Osteoblast (primary cell): ENCODE measurements at regions not wholly inside any gene's neighbourhood (a gene's known extent, or its start where the extent isn't known, plus 50 kb on each side); places are given as distances from the start of the nearest gene placed in this dataset.

ENCODE experiments used
- DNase-seq: peaks from one replicate; pipeline ENCODE4 v3.0.0; 2011; ENCODE audit warnings: low spot score, mixed read lengths; ENCODE audit not compliant: insufficient read length; ENCODE audit errors: missing footprints
- H2AFZ ChIP-seq: 2 replicates; pipeline ENCODE4 v1.6.0; 2011; ENCODE audit warnings: mild to moderate bottlenecking, low read length
- H3K27ac ChIP-seq: 2 replicates; pipeline ENCODE4 v1.5.1; 2011; ENCODE audit warnings: mild to moderate bottlenecking, low read depth, low read length, moderate library complexity
- H3K27me3 ChIP-seq: 2 replicates; pipeline ENCODE4 v1.6.0; 2012; ENCODE audit warnings: mild to moderate bottlenecking, control low read depth, inconsistent platforms, low read length, moderate library complexity; ENCODE audit not compliant: insufficient read depth
- H3K36me3 ChIP-seq: 2 replicates; pipeline ENCODE4 v1.5.1; 2011; ENCODE audit warnings: mild to moderate bottlenecking, low read length, control low read depth, moderate library complexity; ENCODE audit not compliant: insufficient read depth
- H3K4me1 ChIP-seq: 2 replicates; pipeline ENCODE4 v1.5.1; 2011; ENCODE audit warnings: mild to moderate bottlenecking, low read length, control low read depth, moderate library complexity; ENCODE audit not compliant: insufficient read depth
- H3K4me2 ChIP-seq: 2 replicates; pipeline ENCODE4 v1.6.0; 2011; ENCODE audit warnings: mild to moderate bottlenecking, low read length; ENCODE audit not compliant: insufficient read depth
- H3K4me3 ChIP-seq: fragments of 200-600 bp; sonication (generic); 3 replicates; pipeline ENCODE4 v1.5.1; 2012; ENCODE audit warnings: mild to moderate bottlenecking, low read length, inconsistent platforms; ENCODE audit not compliant: insufficient read depth
- H3K79me2 ChIP-seq: 2 replicates; pipeline ENCODE4 v1.6.0; 2012; ENCODE audit warnings: mild to moderate bottlenecking, low read length, control low read depth, inconsistent platforms; ENCODE audit not compliant: insufficient read depth
- H3K9me3 ChIP-seq: 2 replicates; pipeline ENCODE4 v1.5.1; 2011; ENCODE audit warnings: low read depth, low read length, control low read depth
- H4K20me1 ChIP-seq: 2 replicates; pipeline ENCODE4 v1.6.0; 2012; ENCODE audit warnings: mild to moderate bottlenecking, low read length, control low read depth; ENCODE audit not compliant: insufficient read depth
- TF ChIP-seq, protein P1 (sequence below): IDR thresholded peaks from 2 replicates; pipeline ENCODE4 v1.5.1; 2011; ENCODE audit warnings: mild to moderate bottlenecking, low read depth, low read length, moderate library complexity; ENCODE audit errors: extremely low read depth

- H3K4me1 ChIP-seq = no peaks in the 10 kb centered on the region
- no peak overlapping the region for H3K4me3 ChIP-seq
- no peak overlapping the region for H3K4me2 ChIP-seq
- TF ChIP-seq, protein P1, sequence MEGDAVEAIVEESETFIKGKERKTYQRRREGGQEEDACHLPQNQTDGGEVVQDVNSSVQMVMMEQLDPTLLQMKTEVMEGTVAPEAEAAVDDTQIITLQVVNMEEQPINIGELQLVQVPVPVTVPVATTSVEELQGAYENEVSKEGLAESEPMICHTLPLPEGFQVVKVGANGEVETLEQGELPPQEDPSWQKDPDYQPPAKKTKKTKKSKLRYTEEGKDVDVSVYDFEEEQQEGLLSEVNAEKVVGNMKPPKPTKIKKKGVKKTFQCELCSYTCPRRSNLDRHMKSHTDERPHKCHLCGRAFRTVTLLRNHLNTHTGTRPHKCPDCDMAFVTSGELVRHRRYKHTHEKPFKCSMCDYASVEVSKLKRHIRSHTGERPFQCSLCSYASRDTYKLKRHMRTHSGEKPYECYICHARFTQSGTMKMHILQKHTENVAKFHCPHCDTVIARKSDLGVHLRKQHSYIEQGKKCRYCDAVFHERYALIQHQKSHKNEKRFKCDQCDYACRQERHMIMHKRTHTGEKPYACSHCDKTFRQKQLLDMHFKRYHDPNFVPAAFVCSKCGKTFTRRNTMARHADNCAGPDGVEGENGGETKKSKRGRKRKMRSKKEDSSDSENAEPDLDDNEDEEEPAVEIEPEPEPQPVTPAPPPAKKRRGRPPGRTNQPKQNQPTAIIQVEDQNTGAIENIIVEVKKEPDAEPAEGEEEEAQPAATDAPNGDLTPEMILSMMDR = no peak
- H4K20me1 ChIP-seq = no peaks in the 10 kb centered on the region
- no peaks in the 10 kb centered on the region for H3K79me2 ChIP-seq
- H2AFZ ChIP-seq = no peak overlapping the region
- H3K27me3 ChIP-seq = no peaks in the 10 kb centered on the region
- DNase-seq = no peak
- no peaks in the 10 kb centered on the region for H3K36me3 ChIP-seq
- H3K9me3 ChIP-seq = peaks cover 3% of the 10 kb centered on the region
- no peak overlapping the region for H3K27ac ChIP-seq
Observed at GRCh38 chr3:34832865-34833508, 806.3 kb upstream of the ARPP21 start.

DNA sequence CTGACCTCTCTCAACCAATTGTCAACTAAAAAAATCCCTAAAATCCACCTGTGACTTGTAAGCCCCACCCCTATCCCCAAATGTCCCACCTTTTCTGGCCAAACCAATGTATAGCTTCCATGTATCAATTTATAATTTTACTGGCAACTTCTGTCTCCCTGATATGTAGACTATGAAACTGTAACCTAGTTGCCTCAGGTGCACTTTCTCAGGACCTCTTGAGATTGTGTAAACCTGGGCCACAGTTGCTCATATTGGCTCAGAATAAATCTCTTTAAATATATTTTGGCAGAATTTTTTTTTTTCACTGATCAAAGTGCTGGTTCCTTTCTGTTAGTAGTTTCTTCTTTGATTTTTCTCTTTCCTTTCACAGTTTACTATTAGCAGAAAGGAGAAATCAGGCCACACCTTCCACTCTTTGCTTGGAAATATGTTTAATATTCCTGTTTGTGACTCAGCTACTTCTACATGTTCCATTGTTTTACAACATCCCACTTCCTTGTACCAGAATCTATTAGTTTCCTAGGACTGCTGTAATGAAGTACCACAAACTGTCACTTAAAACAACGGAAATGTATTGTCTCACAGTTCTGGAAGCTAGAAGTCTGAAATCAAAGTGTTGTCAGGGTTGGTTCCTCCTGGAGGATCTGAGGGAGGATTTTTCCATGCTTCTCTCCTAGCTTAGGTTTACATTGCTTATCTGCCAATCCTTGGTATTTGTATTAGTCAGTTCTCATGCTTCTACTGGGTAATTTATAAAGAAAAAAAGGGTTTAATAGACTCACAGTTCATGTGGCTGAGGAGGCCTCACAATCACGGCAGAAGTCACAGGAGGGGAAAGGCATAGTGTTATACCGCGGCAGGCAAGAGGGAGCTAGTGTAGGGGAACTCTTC, 801.2 kb upstream of the ARPP21 start:
- Histone ChIP-seq H2AFZ (no peak overlapping the region), H3K4me1 (no peaks in the 10 kb centered on the region), H3K9me3 (peaks cover 3% of the 10 kb centered on the region), H3K79me2 (no peaks in the 10 kb centered on the region), H3K36me3 (no peaks in the 10 kb centered on the region), H3K4me3 (no peak overlapping the region), H3K4me2 (no peak overlapping the region), H3K27me3 (no peaks in the 10 kb centered on the region), H4K20me1 (no peaks in the 10 kb centered on the region), H3K27ac (no peak overlapping the region)
- DNase-seq = no peak
- TF ChIP-seq, protein P1 = no peak

DNA sequence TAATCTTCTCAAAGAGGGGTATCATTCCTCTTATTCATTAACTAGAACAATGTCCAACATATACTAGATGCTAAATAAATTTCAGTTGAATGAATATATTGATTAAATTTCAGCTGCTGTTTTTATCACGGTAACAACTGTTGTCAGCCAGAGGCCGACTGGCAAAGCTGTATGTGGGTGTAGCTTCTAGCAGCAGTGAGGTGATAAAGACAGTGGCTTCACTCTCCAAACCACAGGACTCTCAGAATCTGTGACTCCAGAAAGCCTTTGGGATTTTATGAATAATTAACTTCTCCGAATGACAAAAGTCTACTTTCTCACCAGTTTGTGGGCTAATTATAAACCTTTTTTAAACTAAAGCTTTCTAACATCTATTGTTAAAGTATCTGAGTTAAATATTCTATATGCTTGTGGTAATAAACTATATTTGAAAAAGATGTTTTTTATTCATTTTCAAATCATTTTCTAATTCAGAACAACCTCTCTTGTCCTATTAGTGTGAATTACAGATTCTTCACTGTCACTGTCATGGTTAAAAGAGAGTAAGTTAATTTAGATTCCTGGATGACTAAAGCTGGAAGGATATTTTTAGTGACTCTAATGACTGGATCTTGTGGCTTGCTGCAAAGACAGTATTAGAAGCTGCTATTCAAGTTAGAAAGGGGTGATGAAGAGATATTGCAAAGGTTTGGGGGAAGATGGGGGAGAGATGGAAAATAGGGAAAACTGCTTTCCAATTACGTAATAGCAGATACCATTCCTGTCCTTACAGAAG, 796.4 kb upstream of the ARPP21 start:
- Histone ChIP-seq H3K36me3 (no peaks in the 10 kb centered on the region), H3K79me2 (no peaks in the 10 kb centered on the region), H4K20me1 (no peaks in the 10 kb centered on the region), H3K4me3 (no peak overlapping the region), H2AFZ (no peak overlapping the region), H3K27ac (no peak overlapping the region), H3K4me1 (no peaks in the 10 kb centered on the region), H3K9me3 (no peaks in the 10 kb centered on the region), H3K4me2 (no peak overlapping the region), H3K27me3 (no peaks in the 10 kb centered on the region)
- TF ChIP-seq, protein P1 = no peak
- DNase-seq = no peak

- TF ChIP-seq, protein P1 = no peak
Observed at GRCh38 chr3:34844323-34844620, 795.1 kb upstream of the ARPP21 start.

More at GRCh38 chr3:34844323-34844620, 795.1 kb upstream of the ARPP21 start:
- Histone ChIP-seq H3K4me3 (no peak overlapping the region), H2AFZ (no peak overlapping the region), H3K36me3 (no peaks in the 10 kb centered on the region), H3K9me3 (no peaks in the 10 kb centered on the region), H3K27ac (no peak overlapping the region), H4K20me1 (no peaks in the 10 kb centered on the region), H3K4me1 (no peaks in the 10 kb centered on the region), H3K4me2 (no peak overlapping the region), H3K79me2 (no peaks in the 10 kb centered on the region), H3K27me3 (no peaks in the 10 kb centered on the region)
- no peak for DNase-seq
